Upper lobe of right lung (tissue), 1 donor: ENCODE measurements at regions not wholly inside any gene's neighbourhood (a gene's known extent, or its start where the extent isn't known, plus 50 kb on each side); places are given as distances from the start of the nearest gene placed in this dataset.

Experiments used
- ATAC-seq: fragments of 200-7000 bp; cut with Tn5 transposase; one replicate; pipeline ENCODE4 v1.9.1; 2020; ENCODE audit warnings: mild to moderate bottlenecking, moderate library complexity
- DNase-seq: peaks from one replicate; pipeline ENCODE4 v3.0.0-alpha.2; 2020
- H3K27ac ChIP-seq: fragments of 200-600 bp; one replicate; pipeline ENCODE4 v1.8.0; 2022
- H3K27me3 ChIP-seq: fragments of 200-600 bp; one replicate; pipeline ENCODE4 v1.8.0; 2022; ENCODE audit warnings: mild to moderate bottlenecking
- H3K36me3 ChIP-seq: fragments of 200-600 bp; one replicate; pipeline ENCODE4 v1.8.0; 2022
- H3K4me1 ChIP-seq: fragments of 200-600 bp; one replicate; pipeline ENCODE4 v1.8.0; 2022
- H3K4me3 ChIP-seq: fragments of 200-600 bp; one replicate; pipeline ENCODE4 v1.8.0; 2022; ENCODE audit warnings: mild to moderate bottlenecking
- H3K9me3 ChIP-seq: fragments of 200-600 bp; one replicate; pipeline ENCODE4 v1.8.0; 2022
- intact Hi-C: fragments of 100-400 bp; cut with DNase I; formaldehyde crosslinking; loops from one replicate; pipeline ENCODE4 v1.11.0; 2022
- TF ChIP-seq, protein P1 (sequence below): fragments of 200-600 bp; IDR thresholded peaks from one replicate; pipeline ENCODE4 v1.8.0; 2022; ENCODE audit warnings: antibody characterized with exemption
- donor health status: DM: no; HTN: yes; CAD: no; lungs with severe emphysema.

DNA sequence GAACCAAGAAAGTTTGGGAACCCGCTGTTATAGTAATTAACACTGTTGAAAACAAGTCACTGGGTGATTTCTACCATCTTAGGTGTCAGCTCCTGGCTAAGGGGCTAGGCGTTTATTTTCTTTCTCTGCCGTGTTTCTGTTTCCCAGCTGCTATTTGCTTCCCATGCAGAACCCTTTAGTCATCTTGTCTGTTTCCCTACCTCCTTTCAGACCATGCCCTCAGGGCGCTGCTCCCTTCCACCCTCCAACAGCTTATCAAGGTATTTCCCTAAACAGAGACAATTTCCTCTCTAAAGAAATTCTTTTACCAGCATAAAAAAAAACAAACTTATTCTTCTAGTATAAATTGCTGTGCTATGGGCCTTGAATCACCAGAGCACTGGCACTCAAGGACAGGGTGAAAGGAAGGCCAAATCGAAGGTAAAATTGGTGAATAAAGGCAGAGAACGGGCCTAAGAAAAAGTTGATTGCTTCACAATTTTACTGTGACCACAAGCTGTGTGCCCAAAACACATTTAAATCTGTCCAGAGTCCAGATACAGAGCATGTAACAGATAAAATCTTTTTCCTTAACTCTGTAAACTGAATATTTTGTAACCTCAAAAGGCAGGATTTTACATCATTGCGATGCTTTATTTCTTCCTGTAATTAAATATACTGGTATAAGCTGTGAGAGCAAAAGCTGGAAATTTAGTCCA lies 319.2 kb downstream of the ZNF621 start:
- no peak overlapping the region for H3K4me3 ChIP-seq
- TF ChIP-seq, protein P1, sequence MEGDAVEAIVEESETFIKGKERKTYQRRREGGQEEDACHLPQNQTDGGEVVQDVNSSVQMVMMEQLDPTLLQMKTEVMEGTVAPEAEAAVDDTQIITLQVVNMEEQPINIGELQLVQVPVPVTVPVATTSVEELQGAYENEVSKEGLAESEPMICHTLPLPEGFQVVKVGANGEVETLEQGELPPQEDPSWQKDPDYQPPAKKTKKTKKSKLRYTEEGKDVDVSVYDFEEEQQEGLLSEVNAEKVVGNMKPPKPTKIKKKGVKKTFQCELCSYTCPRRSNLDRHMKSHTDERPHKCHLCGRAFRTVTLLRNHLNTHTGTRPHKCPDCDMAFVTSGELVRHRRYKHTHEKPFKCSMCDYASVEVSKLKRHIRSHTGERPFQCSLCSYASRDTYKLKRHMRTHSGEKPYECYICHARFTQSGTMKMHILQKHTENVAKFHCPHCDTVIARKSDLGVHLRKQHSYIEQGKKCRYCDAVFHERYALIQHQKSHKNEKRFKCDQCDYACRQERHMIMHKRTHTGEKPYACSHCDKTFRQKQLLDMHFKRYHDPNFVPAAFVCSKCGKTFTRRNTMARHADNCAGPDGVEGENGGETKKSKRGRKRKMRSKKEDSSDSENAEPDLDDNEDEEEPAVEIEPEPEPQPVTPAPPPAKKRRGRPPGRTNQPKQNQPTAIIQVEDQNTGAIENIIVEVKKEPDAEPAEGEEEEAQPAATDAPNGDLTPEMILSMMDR = no peak
- DNase-seq (no peak), ATAC-seq (no peak)
- H3K27ac ChIP-seq = no peak overlapping the region
- no peaks in the 10 kb centered on the region for H3K9me3 ChIP-seq
- H3K36me3 ChIP-seq = no peaks in the 10 kb centered on the region
- no peaks in the 10 kb centered on the region for H3K27me3 ChIP-seq
- intact Hi-C loops = no loop called here
- no peaks in the 10 kb centered on the region for H3K4me1 ChIP-seq

DNA sequence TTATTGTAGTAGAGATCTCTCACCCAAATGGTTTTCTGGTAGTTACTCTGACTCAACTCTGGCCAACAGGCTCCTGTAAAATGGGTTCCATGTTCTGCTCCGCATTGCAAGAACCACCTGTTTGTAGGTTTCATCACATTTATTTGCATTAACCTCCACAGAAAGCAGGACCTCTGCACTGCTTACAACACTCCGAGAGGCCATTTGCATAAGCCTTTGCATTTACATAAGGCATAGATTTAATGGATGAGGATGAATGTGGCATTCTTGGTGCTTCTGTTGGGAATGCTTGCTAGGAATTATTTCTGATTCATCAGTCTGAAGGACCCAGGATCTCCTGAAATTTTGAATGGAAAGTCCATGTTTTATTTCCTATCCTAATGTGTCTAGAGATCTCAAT lies 320.1 kb downstream of the ZNF621 start:
- no peaks in the 10 kb centered on the region for H3K9me3 ChIP-seq
- no peak for ATAC-seq
- H3K27me3 ChIP-seq = no peaks in the 10 kb centered on the region
- TF ChIP-seq, protein P1 = no peak
- H3K4me3 ChIP-seq = no peak overlapping the region
- H3K27ac ChIP-seq = no peak overlapping the region
- H3K36me3 ChIP-seq = no peaks in the 10 kb centered on the region
- intact Hi-C loops = no loop called here
- no peaks in the 10 kb centered on the region for H3K4me1 ChIP-seq
- DNase-seq = no peak

DNA sequence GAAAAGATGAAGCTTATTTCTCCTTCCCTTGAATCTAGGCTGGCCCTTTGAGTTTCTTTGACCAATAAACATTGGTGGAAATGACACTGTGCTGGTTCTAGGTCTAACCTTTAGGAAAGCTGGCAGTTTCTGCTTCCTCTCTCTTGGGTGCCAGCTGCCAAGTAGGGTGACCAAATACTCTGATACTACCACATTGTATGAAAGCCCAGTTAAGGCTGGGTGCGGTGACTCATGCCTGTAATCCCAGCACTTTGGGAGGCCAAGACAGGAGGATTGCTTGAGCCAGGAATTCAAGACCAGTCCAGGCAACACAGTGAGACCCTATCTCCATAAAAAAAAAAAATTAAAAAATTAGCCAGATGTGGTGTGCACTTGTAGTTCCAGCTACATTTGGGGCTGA lies 320.7 kb downstream of the ZNF621 start:
- TF ChIP-seq, protein P1 = no peak
- ATAC-seq (no peak), DNase-seq (no peak)
- Histone ChIP-seq H3K4me3 (no peak overlapping the region), H3K27me3 (no peaks in the 10 kb centered on the region), H3K27ac (no peak overlapping the region), H3K4me1 (no peaks in the 10 kb centered on the region), H3K36me3 (no peaks in the 10 kb centered on the region), H3K9me3 (no peaks in the 10 kb centered on the region)
- intact Hi-C loops = no loop called here

DNA sequence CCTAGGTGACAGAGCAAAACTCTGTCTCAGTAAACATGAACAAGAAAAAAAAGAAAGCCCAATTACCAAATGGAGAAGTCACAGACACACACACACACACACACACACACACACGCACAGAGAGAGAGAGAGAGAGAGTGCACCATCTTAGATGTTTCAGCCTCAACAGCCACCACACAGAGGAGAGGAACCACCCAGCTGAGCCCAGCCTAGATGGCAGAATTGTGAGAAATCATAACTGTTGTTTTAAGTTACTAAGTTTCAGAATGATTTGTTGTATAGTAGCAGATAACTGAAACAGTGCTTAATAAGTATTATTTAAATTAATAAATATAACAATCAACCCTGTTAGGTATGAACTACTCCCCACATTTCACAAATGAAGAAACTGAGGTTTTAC lies 321.2 kb downstream of the ZNF621 start:
- H3K9me3 ChIP-seq = no peaks in the 10 kb centered on the region
- ATAC-seq (no peak), DNase-seq (no peak)
- no peaks in the 10 kb centered on the region for H3K36me3 ChIP-seq
- no peak overlapping the region for H3K27ac ChIP-seq
- H3K27me3 ChIP-seq = no peaks in the 10 kb centered on the region
- intact Hi-C loops = no loop called here
- no peaks in the 10 kb centered on the region for H3K4me1 ChIP-seq
- no peak overlapping the region for H3K4me3 ChIP-seq
- TF ChIP-seq, protein P1 = no peak

DNA sequence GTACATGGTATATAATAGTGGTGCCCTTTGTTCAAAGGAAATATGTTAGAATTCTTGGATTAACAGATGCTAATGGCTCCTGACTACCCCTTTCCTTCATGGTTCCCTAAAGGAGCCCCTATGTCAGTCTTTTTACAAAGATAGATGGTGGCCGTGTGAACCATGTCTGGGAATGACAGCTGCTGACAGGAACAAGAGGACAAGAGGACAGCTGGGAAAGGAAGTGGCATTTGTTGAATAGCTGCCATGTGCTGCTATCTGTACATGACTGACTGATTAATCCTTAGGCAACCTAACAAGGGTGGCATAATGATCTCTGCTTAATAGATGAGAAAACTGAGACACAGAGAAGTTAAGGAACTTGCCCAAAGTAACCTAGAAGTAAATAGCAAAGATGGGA lies 321.7 kb downstream of the ZNF621 start:
- ATAC-seq = no peak
- Histone ChIP-seq H3K27me3 (no peaks in the 10 kb centered on the region), H3K9me3 (no peaks in the 10 kb centered on the region), H3K4me1 (no peaks in the 10 kb centered on the region), H3K4me3 (no peak overlapping the region), H3K27ac (no peak overlapping the region), H3K36me3 (no peaks in the 10 kb centered on the region)
- TF ChIP-seq, protein P1 = no peak
- DNase-seq = no peak
- intact Hi-C loops = no loop called here

DNA sequence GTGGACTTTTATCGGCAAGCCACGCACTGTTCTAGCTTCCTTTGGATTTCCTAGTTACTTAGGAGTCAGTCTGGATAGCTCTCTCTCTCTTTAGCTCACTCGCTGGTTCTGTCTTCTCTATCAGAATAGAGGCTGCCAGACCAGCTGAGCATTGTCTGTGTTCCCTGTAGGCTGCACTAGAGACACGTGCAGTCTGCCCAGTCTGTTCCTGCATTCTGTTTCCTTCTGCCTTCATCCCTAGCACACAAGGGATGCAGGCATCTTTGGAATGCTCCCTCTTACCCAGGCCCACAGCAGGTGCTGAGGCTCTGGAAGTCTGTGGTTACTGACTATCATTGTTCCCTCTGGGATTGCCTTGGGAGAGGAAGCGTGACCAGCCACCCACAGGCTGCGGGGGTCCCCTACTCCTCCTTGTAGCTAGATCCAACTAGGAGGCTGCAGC lies 322.8 kb downstream of the ZNF621 start:
- Histone ChIP-seq H3K36me3 (no peaks in the 10 kb centered on the region), H3K9me3 (no peaks in the 10 kb centered on the region), H3K4me1 (no peaks in the 10 kb centered on the region), H3K27me3 (no peaks in the 10 kb centered on the region), H3K27ac (no peak overlapping the region), H3K4me3 (no peak overlapping the region)
- DNase-seq = no peak
- intact Hi-C loops = no loop called here
- TF ChIP-seq, protein P1 = no peak
- ATAC-seq = peak; percentile 74
